Cardiac muscle cell (in vitro differentiated cells and primary cell): ENCODE measurements at regions not wholly inside any gene's neighbourhood (a gene's known extent, or its start where the extent isn't known, plus 50 kb on each side); places are given as distances from the start of the nearest gene placed in this dataset.

Experiments used
- DNase-seq, 2 donors: peaks; one replicate each; pipeline versions ENCODE4 v3.0.0 to v3.0.0-alpha.2; 2010 to 2017; ENCODE audit warnings: low read depth in 1 of 2, low spot score in 1 of 2
- H3K27ac ChIP-seq: fragments of 200-600 bp; sonication (generic); 2 replicates; pipeline ENCODE4 v1.5.1; 2016
- H3K27me3 ChIP-seq: fragments of 200-600 bp; sonication (generic); 2 replicates; pipeline ENCODE4 v1.6.0; 2016; ENCODE audit warnings: control low read depth
- H3K36me3 ChIP-seq: fragments of 200-600 bp; sonication (generic); 2 replicates; pipeline ENCODE4 v1.5.1; 2016; ENCODE audit warnings: control low read depth
- H3K4me1 ChIP-seq: fragments of 200-600 bp; sonication (generic); 2 replicates; pipeline ENCODE4 v1.8.1; 2017; ENCODE audit warnings: low read depth, mild to moderate bottlenecking, mixed run types
- H3K4me3 ChIP-seq: fragments of 200-600 bp; sonication (generic); 2 replicates; pipeline ENCODE4 v1.5.1; 2016; ENCODE audit warnings: mild to moderate bottlenecking
- H3K9me3 ChIP-seq: fragments of 200-600 bp; sonication (generic); 2 replicates; pipeline ENCODE4 v1.5.1; 2017; ENCODE audit warnings: low read depth, mild to moderate bottlenecking, control low read depth
- TF ChIP-seq, protein P1 (sequence below): IDR thresholded peaks from 2 replicates; pipeline ENCODE4 v1.5.1; 2012; ENCODE audit warnings: low read depth, mild to moderate bottlenecking, low read length

DNA sequence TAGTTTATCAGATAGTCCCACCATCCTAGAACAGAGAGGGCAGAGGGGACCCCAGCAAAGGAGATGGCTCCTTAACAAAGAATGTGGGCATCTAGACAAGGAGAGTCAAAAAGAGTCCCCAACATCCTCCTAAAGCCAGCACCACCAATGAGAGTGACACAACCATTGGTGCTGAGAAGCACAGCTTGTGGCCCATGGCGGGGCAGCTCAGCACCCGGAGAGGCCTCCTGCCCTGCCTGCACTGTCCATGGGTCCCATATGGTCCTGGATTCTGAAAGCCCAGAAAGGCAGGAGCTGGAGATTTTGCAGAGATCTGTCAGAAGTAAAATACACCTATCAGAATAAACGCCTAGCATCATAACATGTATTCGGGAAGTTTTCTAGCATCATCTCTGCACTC lies 311.8 kb upstream of the ZNF32 start:
- no peak overlapping the region for H3K27ac ChIP-seq
- no peaks in the 10 kb centered on the region for H3K9me3 ChIP-seq
- no peak for DNase-seq
- no peaks in the 10 kb centered on the region for H3K36me3 ChIP-seq
- H3K27me3 ChIP-seq = no peaks in the 10 kb centered on the region
- H3K4me1 ChIP-seq = no peaks in the 10 kb centered on the region
- no peak overlapping the region for H3K4me3 ChIP-seq
- TF ChIP-seq, protein P1, sequence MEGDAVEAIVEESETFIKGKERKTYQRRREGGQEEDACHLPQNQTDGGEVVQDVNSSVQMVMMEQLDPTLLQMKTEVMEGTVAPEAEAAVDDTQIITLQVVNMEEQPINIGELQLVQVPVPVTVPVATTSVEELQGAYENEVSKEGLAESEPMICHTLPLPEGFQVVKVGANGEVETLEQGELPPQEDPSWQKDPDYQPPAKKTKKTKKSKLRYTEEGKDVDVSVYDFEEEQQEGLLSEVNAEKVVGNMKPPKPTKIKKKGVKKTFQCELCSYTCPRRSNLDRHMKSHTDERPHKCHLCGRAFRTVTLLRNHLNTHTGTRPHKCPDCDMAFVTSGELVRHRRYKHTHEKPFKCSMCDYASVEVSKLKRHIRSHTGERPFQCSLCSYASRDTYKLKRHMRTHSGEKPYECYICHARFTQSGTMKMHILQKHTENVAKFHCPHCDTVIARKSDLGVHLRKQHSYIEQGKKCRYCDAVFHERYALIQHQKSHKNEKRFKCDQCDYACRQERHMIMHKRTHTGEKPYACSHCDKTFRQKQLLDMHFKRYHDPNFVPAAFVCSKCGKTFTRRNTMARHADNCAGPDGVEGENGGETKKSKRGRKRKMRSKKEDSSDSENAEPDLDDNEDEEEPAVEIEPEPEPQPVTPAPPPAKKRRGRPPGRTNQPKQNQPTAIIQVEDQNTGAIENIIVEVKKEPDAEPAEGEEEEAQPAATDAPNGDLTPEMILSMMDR = no peak

DNA sequence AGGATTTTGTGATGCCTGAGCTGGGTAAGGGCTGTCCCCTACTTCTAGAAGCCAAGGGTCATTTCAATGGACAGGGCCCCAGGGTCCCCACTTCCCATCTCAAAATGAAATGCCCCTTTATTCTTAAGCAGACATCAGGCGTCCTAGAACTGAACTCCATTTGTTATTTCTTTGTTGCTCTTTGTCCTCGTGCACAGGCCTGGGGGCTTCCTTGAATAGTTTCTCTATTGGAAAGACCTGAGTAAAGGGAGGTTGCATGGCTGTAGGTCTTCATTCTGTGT lies 311.4 kb upstream of the ZNF32 start:
- H3K27ac ChIP-seq = no peak overlapping the region
- TF ChIP-seq, protein P1 = no peak
- no peaks in the 10 kb centered on the region for H3K9me3 ChIP-seq
- no peaks in the 10 kb centered on the region for H3K27me3 ChIP-seq
- no peaks in the 10 kb centered on the region for H3K4me1 ChIP-seq
- H3K36me3 ChIP-seq = no peaks in the 10 kb centered on the region
- no peak for DNase-seq
- H3K4me3 ChIP-seq = no peak overlapping the region

DNA sequence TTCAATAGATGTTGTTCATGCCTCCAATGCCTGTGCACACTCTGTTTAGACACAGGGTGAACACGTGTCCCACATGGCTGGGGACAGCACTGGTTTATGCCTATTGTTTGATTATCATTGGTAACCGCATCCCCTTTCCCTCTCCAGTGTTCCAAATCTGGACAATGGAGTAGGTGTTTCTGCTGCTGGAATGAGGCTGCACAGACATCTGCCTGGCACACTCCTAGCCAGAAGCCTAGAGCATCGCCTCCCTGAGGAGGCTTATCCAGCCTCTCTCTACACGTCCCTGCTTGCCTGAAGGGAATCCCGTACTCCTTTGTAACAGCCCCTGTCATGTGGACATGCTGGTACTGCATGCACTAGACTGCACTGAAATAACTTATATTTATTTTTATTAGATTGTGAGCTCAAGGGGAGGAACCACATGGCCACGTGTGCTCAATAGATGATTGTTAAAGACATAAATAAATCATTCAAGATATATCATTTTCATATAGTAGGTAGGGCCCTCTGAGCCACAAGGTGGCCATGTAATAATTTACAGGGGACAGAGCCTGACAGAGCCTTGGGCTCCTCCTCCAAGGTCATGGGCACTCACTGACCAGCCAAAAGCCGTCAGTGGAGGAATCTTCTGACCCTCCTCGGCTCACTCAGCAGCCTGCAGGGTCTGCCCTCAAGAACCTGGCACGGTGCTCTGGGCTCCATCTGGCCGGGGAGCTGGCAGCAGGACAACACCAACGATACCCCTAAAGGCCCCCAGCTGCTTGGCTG lies 310.9 kb upstream of the ZNF32 start:
- H3K27ac ChIP-seq = no peak overlapping the region
- no peaks in the 10 kb centered on the region for H3K9me3 ChIP-seq
- no peak for DNase-seq
- no peaks in the 10 kb centered on the region for H3K36me3 ChIP-seq
- H3K4me1 ChIP-seq = no peaks in the 10 kb centered on the region
- TF ChIP-seq, protein P1 = no peak
- H3K4me3 ChIP-seq = no peak overlapping the region
- H3K27me3 ChIP-seq = no peaks in the 10 kb centered on the region

DNA sequence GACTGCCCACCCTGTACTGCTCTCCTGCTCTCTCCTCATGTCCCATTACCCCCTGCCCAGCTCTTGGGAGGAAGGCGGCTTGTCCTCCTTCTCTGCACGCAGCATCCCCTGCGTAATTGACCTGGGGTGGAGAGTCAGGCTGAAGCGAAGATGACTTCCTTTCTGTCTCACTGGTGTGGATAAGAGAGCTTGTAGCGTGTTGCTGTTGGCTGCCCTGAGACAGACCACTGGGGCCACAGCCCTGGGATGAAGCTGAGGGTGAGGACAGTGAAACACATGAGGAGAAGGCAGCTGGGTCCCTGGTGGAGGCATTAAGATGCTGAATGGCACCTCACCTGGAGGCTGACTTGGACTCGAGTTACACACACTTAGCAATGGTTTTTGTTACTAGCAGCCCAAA lies 310.3 kb upstream of the ZNF32 start:
- no peaks in the 10 kb centered on the region for H3K9me3 ChIP-seq
- H3K36me3 ChIP-seq = no peaks in the 10 kb centered on the region
- no peaks in the 10 kb centered on the region for H3K27me3 ChIP-seq
- no peak overlapping the region for H3K4me3 ChIP-seq
- no peaks in the 10 kb centered on the region for H3K4me1 ChIP-seq
- TF ChIP-seq, protein P1 = no peak
- no peak overlapping the region for H3K27ac ChIP-seq
- DNase-seq = no peak

DNA sequence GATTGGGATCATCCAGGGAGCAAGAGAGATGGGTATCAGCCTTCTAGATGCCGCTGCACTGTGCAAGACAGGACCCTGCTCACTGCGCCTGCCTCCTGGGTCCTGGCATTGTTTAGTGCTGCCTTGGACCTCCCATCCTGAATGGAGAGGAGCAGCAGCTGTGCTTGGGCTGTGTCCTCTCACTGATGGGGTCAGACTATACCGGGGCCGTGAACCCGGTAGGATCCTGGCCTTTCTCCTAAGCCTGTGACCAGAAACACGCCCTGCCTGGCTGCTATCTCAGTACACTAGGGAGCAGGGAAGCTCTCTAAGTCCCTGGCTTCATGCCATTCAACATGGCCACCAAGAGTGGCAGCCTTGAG lies 309.4 kb upstream of the ZNF32 start:
- Histone ChIP-seq H3K4me3 (no peak overlapping the region), H3K4me1 (no peaks in the 10 kb centered on the region), H3K27me3 (no peaks in the 10 kb centered on the region), H3K27ac (no peak overlapping the region), H3K9me3 (no peaks in the 10 kb centered on the region), H3K36me3 (no peaks in the 10 kb centered on the region)
- no peak for DNase-seq
- TF ChIP-seq, protein P1 = no peak
